CD4-positive, alpha-beta T cell (primary cell): ENCODE measurements at regions not wholly inside any gene's neighbourhood (a gene's known extent, or its start where the extent isn't known, plus 50 kb on each side); places are given as distances from the start of the nearest gene placed in this dataset.

ENCODE experiments used
- ATAC-seq: fragments of 200-7000 bp; cut with Tn5 transposase; one replicate; pipeline ENCODE4 v1.10.0; 2022; ENCODE audit warnings: mild to moderate bottlenecking; ENCODE audit not compliant: poor library complexity
- CTCF ChIA-PET: fragments of 350-600 bp; sonication (Branson Sonifier 250); formaldehyde crosslinking; loops from one replicate; lab custom pipeline; 2021; ENCODE audit warnings: antibody characterized with exemption, inconsistent platforms; lab: Charles Lee
- POLR2A ChIA-PET: fragments of 350-600 bp; sonication (Branson Sonifier 250); formaldehyde crosslinking; loops from one replicate; lab custom pipeline; 2021; ENCODE audit warnings: antibody characterized with exemption, inconsistent platforms; lab: Charles Lee
- DNase-seq, 14 experiments: peaks; one replicate each; pipeline ENCODE4 v3.0.0-alpha.2; 2013 to 2020; ENCODE audit warnings: mixed read lengths in 2 of 14
- H3K27ac ChIP-seq, 2 donors: one replicate each; pipeline versions ENCODE4 v1.5.1 to v1.7.0; 2013; ENCODE audit warnings: low read length in 2 of 2, low read depth in 1 of 2, mild to moderate bottlenecking in 1 of 2
- H3K27me3 ChIP-seq, 2 experiments: 1 replicate in 1 of 2; 2 replicates in 1 of 2; pipeline versions ENCODE4 v1.6.1 to v1.7.0; 2013; ENCODE audit warnings: low read length in 2 of 2, control low read depth in 1 of 2, mild to moderate bottlenecking in 1 of 2, moderate library complexity in 1 of 2; ENCODE audit not compliant: insufficient read depth in 2 of 2, control insufficient read depth in 1 of 2
- H3K36me3 ChIP-seq: one replicate; pipeline ENCODE4 v1.6.1; 2013; ENCODE audit warnings: low read length, control low read depth; ENCODE audit not compliant: insufficient read depth
- H3K4me1 ChIP-seq: one replicate; pipeline ENCODE4 v1.6.1; 2013; ENCODE audit warnings: low read length, control low read depth; ENCODE audit not compliant: insufficient read depth
- H3K4me3 ChIP-seq: one replicate; pipeline ENCODE4 v1.5.1; 2013; ENCODE audit warnings: mild to moderate bottlenecking, low read length, moderate library complexity
- H3K9me3 ChIP-seq, 2 experiments: 1 replicate in 1 of 2; 2 replicates in 1 of 2; pipeline versions ENCODE4 v1.6.1 to v1.7.0; 2013; ENCODE audit warnings: low read length in 2 of 2, mild to moderate bottlenecking in 2 of 2, control low read depth in 1 of 2, moderate library complexity in 1 of 2; ENCODE audit not compliant: control insufficient read depth in 1 of 2, insufficient read depth in 1 of 2
- H3K27ac Mint-ChIP-seq: one replicate; pipeline ENCODE4 v1.8.0; 2020; ENCODE audit warnings: mixed read lengths
- H3K27me3 Mint-ChIP-seq: one replicate; pipeline ENCODE4 v1.8.0; 2021; ENCODE audit warnings: mixed read lengths
- H3K36me3 Mint-ChIP-seq: one replicate; pipeline ENCODE4 v1.8.0; 2021; ENCODE audit warnings: low read depth, mixed read lengths
- H3K4me1 Mint-ChIP-seq: one replicate; pipeline ENCODE4 v1.8.0; 2021; ENCODE audit warnings: low read depth, mixed read lengths
- H3K4me3 Mint-ChIP-seq: one replicate; pipeline ENCODE4 v1.8.0; 2020; ENCODE audit warnings: mild to moderate bottlenecking, mixed read lengths
- H3K9me3 Mint-ChIP-seq: one replicate; pipeline ENCODE4 v1.8.0; 2020; ENCODE audit warnings: mixed read lengths
- intact Hi-C, 2 experiments: fragments of 100-400 bp; cut with DNase I in 1 of 2; cut with micrococcal nuclease in 1 of 2; formaldehyde crosslinking; loops; one replicate each; pipeline versions ENCODE4 v1.15.1 to v1.9.0; 2023 to 2025; cut with DNase I, micrococcal nuclease
- TF ChIP-seq, protein P1 (sequence below): fragments of 200-600 bp; IDR thresholded peaks from one replicate; pipeline ENCODE4 v1.8.0; 2022; ENCODE audit warnings: antibody characterized with exemption, mild to moderate bottlenecking

DNA sequence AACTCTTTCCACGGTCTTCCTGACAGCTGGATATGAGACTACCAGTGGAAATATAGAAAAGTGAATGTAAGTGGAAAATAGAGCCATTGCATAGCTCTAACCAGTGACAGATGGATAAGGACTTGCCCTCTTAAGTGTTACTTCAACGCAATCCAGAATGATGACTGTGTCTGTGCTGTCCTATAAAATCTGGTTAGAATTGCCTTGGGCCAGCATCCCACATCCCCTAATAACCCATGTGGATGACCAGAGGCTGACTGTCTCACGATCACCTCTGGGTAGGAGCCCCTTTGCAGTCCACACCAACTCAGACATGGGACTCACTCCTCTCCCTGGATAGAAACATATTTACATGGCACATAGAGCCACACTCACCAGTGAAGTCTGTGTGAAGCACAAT lies 186.6 kb downstream of the C1D start:
- ChIA-PET CTCF (no interaction called here), POLR2A (no interaction called here)
- Histone ChIP-seq H3K27me3 (peaks cover 0 to 7% of the 10 kb centered on the region in 2 experiments), H3K36me3 (no peaks in the 10 kb centered on the region), H3K4me3 (no peak overlapping the region), H3K4me1 (no peaks in the 10 kb centered on the region), H3K27ac (no peak overlapping the region), H3K9me3 (peaks cover 0 to 3% of the 10 kb centered on the region in 2 experiments)
- intact Hi-C loops = no loop called here
- no peaks in the 10 kb centered on the region for H3K4me1 Mint-ChIP-seq
- no peak for DNase-seq
- TF ChIP-seq, protein P1, sequence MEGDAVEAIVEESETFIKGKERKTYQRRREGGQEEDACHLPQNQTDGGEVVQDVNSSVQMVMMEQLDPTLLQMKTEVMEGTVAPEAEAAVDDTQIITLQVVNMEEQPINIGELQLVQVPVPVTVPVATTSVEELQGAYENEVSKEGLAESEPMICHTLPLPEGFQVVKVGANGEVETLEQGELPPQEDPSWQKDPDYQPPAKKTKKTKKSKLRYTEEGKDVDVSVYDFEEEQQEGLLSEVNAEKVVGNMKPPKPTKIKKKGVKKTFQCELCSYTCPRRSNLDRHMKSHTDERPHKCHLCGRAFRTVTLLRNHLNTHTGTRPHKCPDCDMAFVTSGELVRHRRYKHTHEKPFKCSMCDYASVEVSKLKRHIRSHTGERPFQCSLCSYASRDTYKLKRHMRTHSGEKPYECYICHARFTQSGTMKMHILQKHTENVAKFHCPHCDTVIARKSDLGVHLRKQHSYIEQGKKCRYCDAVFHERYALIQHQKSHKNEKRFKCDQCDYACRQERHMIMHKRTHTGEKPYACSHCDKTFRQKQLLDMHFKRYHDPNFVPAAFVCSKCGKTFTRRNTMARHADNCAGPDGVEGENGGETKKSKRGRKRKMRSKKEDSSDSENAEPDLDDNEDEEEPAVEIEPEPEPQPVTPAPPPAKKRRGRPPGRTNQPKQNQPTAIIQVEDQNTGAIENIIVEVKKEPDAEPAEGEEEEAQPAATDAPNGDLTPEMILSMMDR = no peak
- H3K27ac Mint-ChIP-seq = no peak overlapping the region
- H3K9me3 Mint-ChIP-seq = no peaks in the 10 kb centered on the region
- H3K27me3 Mint-ChIP-seq = peaks cover 19% of the 10 kb centered on the region
- no peaks in the 10 kb centered on the region for H3K36me3 Mint-ChIP-seq
- ATAC-seq = no peak
- H3K4me3 Mint-ChIP-seq = no peak overlapping the region

DNA sequence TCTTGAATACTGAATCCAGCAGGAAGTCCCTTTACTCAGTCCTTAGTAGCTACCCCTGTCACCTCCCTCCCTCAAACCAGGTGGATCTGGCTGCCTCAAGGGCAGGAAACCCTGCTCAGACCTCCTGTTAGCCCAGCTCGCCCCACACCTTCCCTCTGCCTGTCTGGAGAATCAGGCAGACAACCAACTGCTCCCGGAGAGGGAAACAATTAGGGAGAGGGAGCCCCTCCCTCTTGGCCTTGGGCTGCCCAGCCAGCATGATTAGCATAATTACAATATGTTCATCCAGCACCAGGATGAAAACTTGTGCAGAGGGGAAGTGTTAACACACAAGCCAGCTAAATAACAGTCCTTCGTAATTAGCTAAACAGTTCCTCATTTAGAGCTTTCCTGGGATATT lies 185.5 kb downstream of the C1D start:
- ATAC-seq (no peak), DNase-seq (no peak)
- Mint-ChIP-seq H3K27me3 (peaks cover 19% of the 10 kb centered on the region), H3K27ac (no peak overlapping the region), H3K4me3 (no peak overlapping the region), H3K36me3 (no peaks in the 10 kb centered on the region), H3K4me1 (no peaks in the 10 kb centered on the region), H3K9me3 (no peaks in the 10 kb centered on the region)
- Histone ChIP-seq H3K36me3 (no peaks in the 10 kb centered on the region), H3K4me3 (no peak overlapping the region), H3K27me3 (peaks cover 2 to 7% of the 10 kb centered on the region in 2 experiments), H3K9me3 (peaks cover 0 to 3% of the 10 kb centered on the region in 2 experiments), H3K4me1 (no peaks in the 10 kb centered on the region), H3K27ac (no peak overlapping the region)
- TF ChIP-seq, protein P1 = no peak
- CTCF ChIA-PET = no interaction called here
- intact Hi-C loops = no loop called here
- POLR2A ChIA-PET = interaction anchor here (0.7 kb wide), 1 partner anchor 688 kb away, joined by 3 read pairs; no protein-coding TSS in a partner anchor

DNA sequence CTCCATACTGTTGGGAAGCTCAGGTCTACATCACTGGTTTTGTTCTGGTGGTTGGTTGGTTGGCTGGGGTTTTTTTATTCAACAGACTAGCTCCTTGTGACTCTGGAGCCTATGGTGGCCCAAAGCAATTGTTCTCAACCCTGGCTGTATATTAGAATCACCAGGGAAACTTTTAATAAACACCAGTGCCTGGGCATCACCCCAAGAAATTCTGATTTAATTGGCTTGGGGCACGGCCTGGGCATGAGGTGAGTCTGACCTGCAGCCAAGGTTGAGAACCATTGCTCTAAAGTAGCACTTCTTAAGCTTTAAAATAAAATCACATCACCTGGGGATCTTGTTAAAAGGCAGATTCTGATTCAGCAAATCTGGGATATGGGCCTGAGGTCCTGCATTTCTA lies 184.1 kb downstream of the C1D start:
- peaks cover 0 to 3% of the 10 kb centered on the region in 2 experiments for H3K9me3 ChIP-seq
- CTCF ChIA-PET = no interaction called here
- no peak for DNase-seq

More for the DNA sequence above, 184.1 kb downstream of the C1D start:
- Mint-ChIP-seq H3K27me3 (peaks cover 19% of the 10 kb centered on the region), H3K36me3 (no peaks in the 10 kb centered on the region), H3K4me1 (no peaks in the 10 kb centered on the region), H3K4me3 (no peak overlapping the region), H3K27ac (no peak overlapping the region), H3K9me3 (no peaks in the 10 kb centered on the region)
- H3K27ac ChIP-seq = no peak overlapping the region
- intact Hi-C loops = no loop called here
- ATAC-seq = no peak
- no peaks in the 10 kb centered on the region for H3K4me1 ChIP-seq
- POLR2A ChIA-PET = no interaction called here
- no peak overlapping the region for H3K4me3 ChIP-seq
- no peaks in the 10 kb centered on the region for H3K36me3 ChIP-seq
- TF ChIP-seq, protein P1 = no peak
- H3K27me3 ChIP-seq = peaks cover 2 to 7% of the 10 kb centered on the region in 2 experiments
